ENCODE measurements at regions not wholly inside any gene's neighbourhood (a gene's known extent, or its start where the extent isn't known, plus 50 kb on each side); places are given as distances from the start of the nearest gene placed in this dataset.

DNA sequence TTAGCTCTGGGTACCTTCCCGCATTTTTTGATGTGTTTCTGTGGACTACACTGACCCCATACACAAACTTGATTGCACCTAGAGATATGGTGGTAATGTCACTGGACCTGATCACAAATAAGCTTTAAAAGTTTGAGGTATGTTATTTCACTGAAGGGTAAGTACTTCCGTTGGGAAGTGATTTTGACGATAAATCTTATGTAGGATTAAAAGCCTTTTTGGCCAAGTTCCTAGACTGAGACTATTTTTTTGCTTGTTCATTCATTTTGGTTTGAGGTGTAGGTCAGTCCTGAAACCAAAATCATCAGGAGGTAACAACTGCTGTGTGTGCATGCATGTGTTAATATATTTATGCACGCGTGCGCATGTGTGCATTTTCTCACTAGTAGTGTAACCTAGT, 336.3 kb downstream of the TFAP2A start:
- TF ChIP-seq NFKB2 (CRISPR knock-in tag; IDR thresholded peaks at IDR 0.05; ENCODE audit: borderline replicate concordance) (no peak), CTCF (CRISPR knock-in tag; IDR thresholded peaks at IDR 0.05) (no peak), KLF6 (CRISPR knock-in tag; IDR thresholded peaks at IDR 0.05) (no peak)

Measured in HepG2 (cell line).